KMS-11 (cell line): ENCODE measurements at regions not wholly inside any gene's neighbourhood (a gene's known extent, or its start where the extent isn't known, plus 50 kb on each side); places are given as distances from the start of the nearest gene placed in this dataset.

Source experiments
- H2AFZ ChIP-seq: fragments of 200-600 bp; sonication (generic); 2 replicates; pipeline ENCODE4 v1.6.1; 2016; ENCODE audit warnings: antibody characterized with exemption, mixed run types, low read depth
- H3K27ac ChIP-seq: fragments of 200-600 bp; sonication (generic); 2 replicates; pipeline ENCODE4 v1.6.1; 2016; ENCODE audit warnings: mild to moderate bottlenecking, mixed run types
- H3K27me3 ChIP-seq: fragments of 200-600 bp; sonication (generic); 2 replicates; pipeline ENCODE4 v1.6.1; 2017; ENCODE audit warnings: mild to moderate bottlenecking, low read depth, mixed run types, moderate library complexity; ENCODE audit not compliant: insufficient read depth
- H3K36me3 ChIP-seq: fragments of 200-600 bp; sonication (generic); 2 replicates; pipeline ENCODE4 v1.6.1; 2017; ENCODE audit warnings: mild to moderate bottlenecking, mixed run types; ENCODE audit not compliant: insufficient read depth
- H3K4me1 ChIP-seq: fragments of 200-600 bp; sonication (generic); 2 replicates; pipeline ENCODE4 v1.6.1; 2016; ENCODE audit warnings: mild to moderate bottlenecking, low read depth, mixed run types; ENCODE audit not compliant: poor library complexity, severe bottlenecking
- H3K4me2 ChIP-seq: fragments of 200-600 bp; sonication (generic); 2 replicates; pipeline ENCODE4 v1.7.0; 2016; ENCODE audit warnings: mild to moderate bottlenecking, mixed run types
- H3K4me3 ChIP-seq: fragments of 200-600 bp; sonication (generic); IDR thresholded peaks from 2 replicates; pipeline ENCODE4 v1.6.1; 2017; ENCODE audit warnings: low read depth, low read length, mixed read lengths; ENCODE audit not compliant: insufficient read depth
- H3K79me2 ChIP-seq: fragments of 200-600 bp; sonication (generic); 2 replicates; pipeline ENCODE4 v1.6.1; 2016; ENCODE audit warnings: low read depth, mixed run types; ENCODE audit not compliant: insufficient read depth
- H3K9ac ChIP-seq: fragments of 200-600 bp; sonication (generic); 2 replicates; pipeline ENCODE4 v1.6.1; 2016; ENCODE audit warnings: mild to moderate bottlenecking, mixed run types
- H4K20me1 ChIP-seq: fragments of 200-600 bp; sonication (generic); 2 replicates; pipeline ENCODE4 v1.6.1; 2016; ENCODE audit warnings: mild to moderate bottlenecking, mixed run types; ENCODE audit not compliant: insufficient read depth
- TF ChIP-seq, protein P1 (sequence below): fragments of 200-600 bp; sonication (generic); conservative IDR thresholded peaks from 2 replicates; pipeline ENCODE4 v1.6.1; 2017; ENCODE audit warnings: low read depth, mild to moderate bottlenecking, antibody characterized with exemption, low read length, moderate library complexity, mixed read lengths

DNA sequence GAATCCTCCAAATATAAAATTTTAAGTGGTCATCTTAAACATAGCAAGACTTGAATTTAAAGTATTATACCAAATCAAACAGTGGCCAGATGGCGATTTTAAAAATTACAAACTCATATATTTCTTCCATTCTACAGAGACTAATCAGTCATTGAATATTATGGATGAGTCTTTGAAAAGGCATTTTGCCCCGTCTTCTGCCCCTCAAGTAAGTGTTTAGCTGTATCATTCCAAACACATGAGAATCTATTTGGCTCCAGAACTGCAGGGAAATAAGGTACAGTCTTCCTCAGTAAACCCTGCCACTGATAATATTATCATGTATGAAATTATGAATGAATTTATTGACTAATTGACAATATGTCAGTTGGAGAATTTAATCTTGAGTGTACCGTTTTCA lies 191.0 kb downstream of the SLC7A11 start:
- Histone ChIP-seq H3K79me2 (no peaks in the 10 kb centered on the region), H3K36me3 (no peaks in the 10 kb centered on the region), H3K4me3 (no peak overlapping the region), H3K27ac (no peak overlapping the region), H3K4me2 (no peak overlapping the region), H2AFZ (no peak overlapping the region), H4K20me1 (no peaks in the 10 kb centered on the region), H3K27me3 (no peaks in the 10 kb centered on the region), H3K4me1 (no peaks in the 10 kb centered on the region), H3K9ac (no peak overlapping the region)
- TF ChIP-seq, protein P1, sequence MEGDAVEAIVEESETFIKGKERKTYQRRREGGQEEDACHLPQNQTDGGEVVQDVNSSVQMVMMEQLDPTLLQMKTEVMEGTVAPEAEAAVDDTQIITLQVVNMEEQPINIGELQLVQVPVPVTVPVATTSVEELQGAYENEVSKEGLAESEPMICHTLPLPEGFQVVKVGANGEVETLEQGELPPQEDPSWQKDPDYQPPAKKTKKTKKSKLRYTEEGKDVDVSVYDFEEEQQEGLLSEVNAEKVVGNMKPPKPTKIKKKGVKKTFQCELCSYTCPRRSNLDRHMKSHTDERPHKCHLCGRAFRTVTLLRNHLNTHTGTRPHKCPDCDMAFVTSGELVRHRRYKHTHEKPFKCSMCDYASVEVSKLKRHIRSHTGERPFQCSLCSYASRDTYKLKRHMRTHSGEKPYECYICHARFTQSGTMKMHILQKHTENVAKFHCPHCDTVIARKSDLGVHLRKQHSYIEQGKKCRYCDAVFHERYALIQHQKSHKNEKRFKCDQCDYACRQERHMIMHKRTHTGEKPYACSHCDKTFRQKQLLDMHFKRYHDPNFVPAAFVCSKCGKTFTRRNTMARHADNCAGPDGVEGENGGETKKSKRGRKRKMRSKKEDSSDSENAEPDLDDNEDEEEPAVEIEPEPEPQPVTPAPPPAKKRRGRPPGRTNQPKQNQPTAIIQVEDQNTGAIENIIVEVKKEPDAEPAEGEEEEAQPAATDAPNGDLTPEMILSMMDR: no peak

DNA sequence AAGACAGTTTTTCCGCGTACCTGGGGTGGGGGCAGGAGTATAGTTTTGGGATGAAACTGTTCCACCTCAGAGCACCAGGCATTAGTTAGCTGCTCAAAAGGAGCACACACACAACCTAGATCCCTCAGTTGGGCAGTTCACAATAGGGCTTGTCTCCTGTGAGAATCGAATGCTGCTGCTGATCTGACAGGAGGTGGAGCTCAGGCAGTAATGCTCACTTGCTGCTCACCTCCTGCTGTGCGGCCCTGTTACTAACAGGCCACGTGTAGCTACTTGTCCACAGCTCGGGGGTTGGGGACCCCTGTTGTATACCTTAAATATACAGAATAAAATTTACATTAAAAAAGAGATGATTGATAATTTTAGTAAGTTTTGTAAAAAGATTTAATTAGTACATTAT lies 191.5 kb downstream of the SLC7A11 start:
- no peak overlapping the region for H2AFZ ChIP-seq
- H3K36me3 ChIP-seq: no peaks in the 10 kb centered on the region
- no peaks in the 10 kb centered on the region for H3K79me2 ChIP-seq
- H3K4me1 ChIP-seq: no peaks in the 10 kb centered on the region
- H4K20me1 ChIP-seq: no peaks in the 10 kb centered on the region
- no peak overlapping the region for H3K9ac ChIP-seq
- H3K27ac ChIP-seq: no peak overlapping the region
- H3K4me3 ChIP-seq: no peak overlapping the region
- H3K27me3 ChIP-seq: no peaks in the 10 kb centered on the region
- TF ChIP-seq, protein P1: no peak
- no peak overlapping the region for H3K4me2 ChIP-seq

DNA sequence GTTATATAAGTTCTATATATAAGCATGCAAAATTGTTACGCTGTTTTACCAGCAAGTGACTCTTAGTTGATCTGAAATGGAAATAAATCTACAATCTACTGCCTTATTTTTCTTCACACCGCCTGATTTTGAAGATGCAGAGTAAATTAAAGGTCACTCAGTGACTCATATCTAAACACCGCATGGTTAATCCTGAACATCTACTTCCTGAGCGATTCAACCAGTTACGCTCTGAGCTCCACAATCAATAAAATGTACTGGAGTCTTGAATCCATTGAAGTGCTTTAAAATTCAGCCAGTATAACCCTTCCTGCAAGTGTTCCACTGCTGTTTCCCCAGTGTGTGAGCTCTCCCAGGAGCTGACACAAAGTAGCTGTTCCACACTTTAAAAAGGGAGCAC lies 192.8 kb downstream of the SLC7A11 start:
- no peaks in the 10 kb centered on the region for H3K36me3 ChIP-seq
- H4K20me1 ChIP-seq: no peaks in the 10 kb centered on the region
- H3K9ac ChIP-seq: no peak overlapping the region
- TF ChIP-seq, protein P1: no peak
- no peaks in the 10 kb centered on the region for H3K4me1 ChIP-seq
- H3K4me2 ChIP-seq: no peak overlapping the region
- H3K27ac ChIP-seq: no peak overlapping the region
- no peak overlapping the region for H3K4me3 ChIP-seq
- no peaks in the 10 kb centered on the region for H3K79me2 ChIP-seq
- no peaks in the 10 kb centered on the region for H3K27me3 ChIP-seq
- H2AFZ ChIP-seq: no peak overlapping the region

DNA sequence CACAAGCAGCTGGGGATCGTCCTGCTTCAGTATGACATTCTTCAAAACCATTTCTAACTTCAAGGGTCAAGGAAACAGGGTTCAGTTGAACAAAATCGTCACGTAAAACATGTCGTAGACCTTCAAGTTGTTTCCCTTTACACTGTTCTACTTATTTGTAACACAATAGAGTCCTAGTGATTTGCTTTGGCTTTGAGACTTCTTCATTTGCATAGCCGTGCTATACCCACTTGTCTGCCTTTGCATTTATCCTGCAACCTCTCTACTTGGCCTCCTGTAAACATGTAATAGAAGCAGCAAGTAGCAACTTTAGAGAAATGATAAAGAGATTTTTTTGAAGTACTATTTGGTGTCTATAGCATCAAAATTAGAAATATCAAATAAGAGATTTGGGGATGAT lies 194.9 kb downstream of the SLC7A11 start:
- TF ChIP-seq, protein P1: no peak
- no peaks in the 10 kb centered on the region for H3K79me2 ChIP-seq
- no peak overlapping the region for H3K4me2 ChIP-seq
- H3K27me3 ChIP-seq: no peaks in the 10 kb centered on the region
- H3K4me3 ChIP-seq: no peak overlapping the region
- H3K4me1 ChIP-seq: no peaks in the 10 kb centered on the region
- no peak overlapping the region for H3K9ac ChIP-seq
- no peak overlapping the region for H3K27ac ChIP-seq
- no peaks in the 10 kb centered on the region for H4K20me1 ChIP-seq
- H3K36me3 ChIP-seq: no peaks in the 10 kb centered on the region
- no peak overlapping the region for H2AFZ ChIP-seq

DNA sequence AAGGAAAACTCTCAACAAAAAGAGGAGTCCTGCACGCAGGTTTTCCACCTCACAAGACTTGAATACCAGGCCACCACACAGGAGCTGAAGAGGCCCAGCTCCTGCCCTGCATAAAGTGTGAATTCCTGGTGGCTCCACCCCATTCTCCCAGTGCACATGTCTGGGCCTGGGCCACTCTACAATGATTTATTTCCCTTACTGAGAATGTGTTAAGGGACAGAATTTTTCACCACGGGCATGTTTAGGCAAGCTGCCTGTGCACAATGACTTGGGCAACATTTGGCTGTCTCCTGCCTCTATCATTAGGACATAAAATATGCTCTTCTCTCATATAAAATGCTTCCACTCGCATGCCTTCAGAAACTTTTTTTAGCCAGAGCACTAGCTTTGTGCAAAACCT lies 197.1 kb downstream of the SLC7A11 start:
- H3K4me2 ChIP-seq: no peak overlapping the region
- TF ChIP-seq, protein P1: no peak
- no peaks in the 10 kb centered on the region for H3K36me3 ChIP-seq
- H3K4me1 ChIP-seq: no peaks in the 10 kb centered on the region
- no peaks in the 10 kb centered on the region for H4K20me1 ChIP-seq
- H3K4me3 ChIP-seq: no peak overlapping the region
- no peak overlapping the region for H2AFZ ChIP-seq
- H3K27ac ChIP-seq: no peak overlapping the region
- H3K9ac ChIP-seq: no peak overlapping the region
- H3K27me3 ChIP-seq: no peaks in the 10 kb centered on the region
- no peaks in the 10 kb centered on the region for H3K79me2 ChIP-seq
